Caco-2 (cell line): ENCODE measurements at regions not wholly inside any gene's neighbourhood (a gene's known extent, or its start where the extent isn't known, plus 50 kb on each side); places are given as distances from the start of the nearest gene placed in this dataset.
"Not testable (repeated sequence)": the region's sequence is repeated elsewhere in the genome, so short reads cannot be mapped to it uniquely, and the experiment has no call there.

Experiments
- BruUV-seq: library from RNA; stranded (reverse); fragments of 400-500 nt; replicated peaks from 2 replicates; lab custom pipeline; 2021; lab: Mats Ljungman, UMichigan
- CTCF ChIA-PET: fragments of 300-600 bp; sonication (Branson Sonifier 250); formaldehyde crosslinking; loops from one replicate; lab custom pipeline; 2022; ENCODE audit warnings: antibody characterized with exemption; lab: Charles Lee
- POLR2A ChIA-PET: fragments of 300-600 bp; sonication (Branson Sonifier 250); formaldehyde crosslinking; loops from one replicate; lab custom pipeline; 2022; ENCODE audit warnings: antibody characterized with exemption; lab: Charles Lee
- DNase-seq, 2 experiments: peaks; one replicate each; pipeline versions ENCODE4 v3.0.0 to v3.0.0-alpha.2; 2020 to 2022
- H3K27me3 ChIP-seq: replicated peaks from 2 replicates; pipeline ENCODE4 v1.6.0; 2011; ENCODE audit warnings: low read length; ENCODE audit not compliant: control insufficient read depth, insufficient read depth
- H3K36me3 ChIP-seq: 2 replicates; pipeline ENCODE4 v1.5.1; 2011; ENCODE audit warnings: low read length; ENCODE audit not compliant: control insufficient read depth, insufficient read depth
- H3K4me1 ChIP-seq: fragments of 250-450 bp; sonication (Bioruptor Pico); 2 replicates; pipeline ENCODE4 v1.5.1; 2020; ENCODE audit warnings: mild to moderate bottlenecking
- H3K4me3 ChIP-seq: 2 replicates; pipeline ENCODE4 v1.5.1; 2011; ENCODE audit warnings: low read depth, mild to moderate bottlenecking, control low read depth, low read length
- H3K9me3 ChIP-seq: fragments of 250-450 bp; sonication (Bioruptor Pico); 2 replicates; pipeline ENCODE4 v1.5.1; 2020; ENCODE audit warnings: mild to moderate bottlenecking, moderate library complexity
- H3K27ac Mint-ChIP-seq: one replicate; pipeline ENCODE4 v1.8.0; 2022; ENCODE audit warnings: mixed read lengths; ENCODE audit not compliant: unreplicated experiment
- H3K27me3 Mint-ChIP-seq: one replicate; pipeline ENCODE4 v1.8.0; 2022; ENCODE audit warnings: mixed read lengths; ENCODE audit not compliant: insufficient read depth, unreplicated experiment
- H3K36me3 Mint-ChIP-seq: one replicate; pipeline ENCODE4 v1.8.0; 2022; ENCODE audit warnings: mild to moderate bottlenecking, mixed read lengths; ENCODE audit not compliant: insufficient read depth, unreplicated experiment
- H3K4me1 Mint-ChIP-seq: one replicate; pipeline ENCODE4 v1.8.0; 2022; ENCODE audit warnings: low read depth, mixed read lengths; ENCODE audit not compliant: unreplicated experiment
- H3K4me3 Mint-ChIP-seq: one replicate; pipeline ENCODE4 v1.8.0; 2022; ENCODE audit warnings: mild to moderate bottlenecking, moderate library complexity, mixed read lengths; ENCODE audit not compliant: unreplicated experiment
- H3K9me3 Mint-ChIP-seq: one replicate; pipeline ENCODE4 v1.8.0; 2022; ENCODE audit warnings: mixed read lengths; ENCODE audit not compliant: unreplicated experiment
- CTCF ChIP-seq, 2 experiments: fragments of 200-600 bp in 1 of 2; IDR thresholded peaks; 1 replicate in 1 of 2; 2 replicates in 1 of 2; pipeline versions ENCODE4 v1.5.1 to v1.8.0; 2011 to 2022; ENCODE audit warnings: antibody characterized with exemption in 1 of 2, control low read depth in 1 of 2, inconsistent platforms in 1 of 2, low read depth in 1 of 2, low read length in 1 of 2, mild to moderate bottlenecking in 1 of 2, moderate library complexity in 1 of 2; ENCODE audit not compliant: insufficient read depth in 1 of 2, severe bottlenecking in 1 of 2, unreplicated experiment in 1 of 2
- intact Hi-C: fragments of 100-400 bp; cut with micrococcal nuclease; formaldehyde crosslinking; loops from one replicate; pipeline ENCODE4 v1.10.0; 2022; ENCODE audit not compliant: unreplicated experiment

- ChIA-PET CTCF (no interaction called here), POLR2A (no interaction called here)
- Mint-ChIP-seq H3K27ac (no peak overlapping the region), H3K4me1 (no peaks in the 10 kb centered on the region), H3K9me3 (no peaks in the 10 kb centered on the region), H3K4me3 (no peak overlapping the region), H3K36me3 (no peaks in the 10 kb centered on the region), H3K27me3 (peaks cover 12% of the 10 kb centered on the region)
- intact Hi-C loops = no loop called here
- Histone ChIP-seq H3K36me3 (no peaks in the 10 kb centered on the region), H3K9me3 (no peaks in the 10 kb centered on the region), H3K4me3 (no peak overlapping the region), H3K4me1 (no peaks in the 10 kb centered on the region), H3K27me3 (no peaks in the 10 kb centered on the region)
- no peak for DNase-seq
- no TSS peak for BruUV-seq
- TF ChIP-seq CTCF (IDR thresholded peaks at IDR 0.05; ENCODE audit: insufficient read depth in 1 of 2, low read depth in 1 of 2, low read length in 1 of 2, severe bottlenecking in 1 of 2, unreplicated experiment in 1 of 2) = no peak
These were observed 214.1 kb upstream of the FAM3C start for GRCh38 chr7:121610243-121610642.

GRCh38 chr7:121609208-121609607 is 213.1 kb upstream of the FAM3C start:
- no peaks in the 10 kb centered on the region for H3K9me3 ChIP-seq
- CTCF ChIA-PET = interaction anchor here (1.2 kb wide), 1 partner anchor 385 kb away, joined by 3 read pairs; no protein-coding TSS in a partner anchor
- no TSS peak for BruUV-seq
- Mint-ChIP-seq H3K36me3 (no peaks in the 10 kb centered on the region), H3K4me3 (no peak overlapping the region), H3K27me3 (peaks cover 12% of the 10 kb centered on the region), H3K27ac (no peak overlapping the region), H3K4me1 (no peaks in the 10 kb centered on the region), H3K9me3 (no peaks in the 10 kb centered on the region)
- POLR2A ChIA-PET = no interaction called here
- no peak for DNase-seq
- H3K27me3 ChIP-seq = no peaks in the 10 kb centered on the region
- no peak for TF ChIP-seq CTCF (IDR thresholded peaks at IDR 0.05; ENCODE audit: insufficient read depth in 1 of 2, low read depth in 1 of 2, low read length in 1 of 2, severe bottlenecking in 1 of 2, unreplicated experiment in 1 of 2)
- H3K4me3 ChIP-seq = no peak overlapping the region
- intact Hi-C loops = loop anchor here (10.0 kb wide), 1 partner anchor 146 kb away; no protein-coding TSS in a partner anchor
- H3K4me1 ChIP-seq = no peaks in the 10 kb centered on the region
- no peaks in the 10 kb centered on the region for H3K36me3 ChIP-seq

GRCh38 chr7:121608785-121609184 is 212.7 kb upstream of the FAM3C start:
- Mint-ChIP-seq H3K36me3 (no peaks in the 10 kb centered on the region), H3K4me3 (no peak overlapping the region), H3K27me3 (peaks cover 12% of the 10 kb centered on the region), H3K4me1 (no peaks in the 10 kb centered on the region), H3K27ac (no peak overlapping the region), H3K9me3 (no peaks in the 10 kb centered on the region)
- BruUV-seq = no TSS peak
- Histone ChIP-seq H3K4me1 (no peaks in the 10 kb centered on the region), H3K27me3 (no peaks in the 10 kb centered on the region), H3K9me3 (no peaks in the 10 kb centered on the region), H3K36me3 (no peaks in the 10 kb centered on the region), H3K4me3 (no peak overlapping the region)
- intact Hi-C loops = loop anchor here (10.0 kb wide), 1 partner anchor 146 kb away; no protein-coding TSS in a partner anchor
- CTCF ChIA-PET = interaction anchor here (0.7 to 1.2 kb wide), 2 partner anchors 384 to 386 kb away, joined by 3 to 4 read pairs; no protein-coding TSS in a partner anchor
- POLR2A ChIA-PET = no interaction called here
- TF ChIP-seq CTCF (IDR thresholded peaks at IDR 0.05; ENCODE audit: insufficient read depth in 1 of 2, low read depth in 1 of 2, low read length in 1 of 2, severe bottlenecking in 1 of 2, unreplicated experiment in 1 of 2) = no peak
- no peak for DNase-seq

- not testable (repeated sequence) for H3K4me1 Mint-ChIP-seq
These were observed 212.1 kb upstream of the FAM3C start for GRCh38 chr7:121608183-121608582.

More at GRCh38 chr7:121608183-121608582, 212.1 kb upstream of the FAM3C start:
- H3K27me3 Mint-ChIP-seq = peaks cover 15% of the 10 kb centered on the region
- H3K4me1 ChIP-seq, POLR2A ChIA-PET, DNase-seq, BruUV-seq, H3K4me3 Mint-ChIP-seq, H3K36me3 Mint-ChIP-seq, H3K9me3 Mint-ChIP-seq, H3K36me3 ChIP-seq, H3K27me3 ChIP-seq, H3K4me3 ChIP-seq, H3K9me3 ChIP-seq, H3K27ac Mint-ChIP-seq: not testable (repeated sequence)
- CTCF ChIA-PET = interaction anchor here (0.7 kb wide), 1 partner anchor 384 kb away, joined by 4 read pairs; no protein-coding TSS in a partner anchor
- intact Hi-C loops = loop anchor here (10.0 kb wide), 1 partner anchor 147 kb away; no protein-coding TSS in a partner anchor
